Uterus (tissue), 3 donors: ENCODE measurements at regions not wholly inside any gene's neighbourhood (a gene's known extent, or its start where the extent isn't known, plus 50 kb on each side); places are given as distances from the start of the nearest gene placed in this dataset.

ENCODE experiments used
- DNase-seq, 2 donors: peaks; one replicate each; pipeline ENCODE4 v3.0.0-alpha.2; 2019 to 2020
- H3K27ac ChIP-seq, 2 donors: fragments of 200-600 bp; sonication (generic); 1 replicate in 1 of 2; 2 replicates in 1 of 2; pipeline ENCODE4 v1.5.1; 2016 to 2018
- H3K27me3 ChIP-seq, 2 donors: fragments of 200-600 bp; sonication (generic); one replicate each; pipeline ENCODE4 v1.5.1; 2018 to 2019; ENCODE audit warnings: control low read depth in 1 of 2
- H3K36me3 ChIP-seq, 2 donors: fragments of 200-600 bp; sonication (generic); one replicate each; pipeline ENCODE4 v1.5.1; 2019; ENCODE audit warnings: control low read depth in 1 of 2
- H3K4me1 ChIP-seq, 2 donors: fragments of 200-600 bp; sonication (generic); one replicate each; pipeline ENCODE4 v1.5.1; 2018 to 2019; ENCODE audit warnings: control low read depth in 1 of 2
- H3K4me3 ChIP-seq, 2 donors: fragments of 200-600 bp; sonication (generic); 1 replicate in 1 of 2; 2 replicates in 1 of 2; pipeline ENCODE4 v1.5.1; 2018 to 2019; ENCODE audit warnings: mild to moderate bottlenecking in 1 of 2
- H3K9me3 ChIP-seq, 2 donors: fragments of 200-600 bp; sonication (generic); one replicate each; pipeline ENCODE4 v1.5.1; 2019; ENCODE audit warnings: control low read depth in 1 of 2
- POLR2A ChIP-seq, 2 donors: fragments of 450-650 bp; IDR thresholded peaks; one replicate each; pipeline ENCODE4 v1.6.1; 2016; ENCODE audit warnings: antibody characterized with exemption in 2 of 2, mild to moderate bottlenecking in 1 of 2, moderate library complexity in 1 of 2
- intact Hi-C: fragments of 100-400 bp; cut with DNase I; formaldehyde crosslinking; loops from one replicate; pipeline ENCODE4 v1.15.1; 2023; ENCODE audit warnings: low total_unique reads
- TF ChIP-seq, protein P1 (sequence below), 4 experiments: fragments of 200-600 bp in 2 of 4; fragments of 450-650 bp in 2 of 4; sonication (generic) in 2 of 4; IDR thresholded peaks; one replicate each; pipeline ENCODE4 v1.5.1; 2016 to 2019; ENCODE audit warnings: antibody characterized with exemption in 4 of 4, mild to moderate bottlenecking in 2 of 4, moderate library complexity in 1 of 4
- donor health status: DM: yes; HTN: yes; CAD: no.

DNA sequence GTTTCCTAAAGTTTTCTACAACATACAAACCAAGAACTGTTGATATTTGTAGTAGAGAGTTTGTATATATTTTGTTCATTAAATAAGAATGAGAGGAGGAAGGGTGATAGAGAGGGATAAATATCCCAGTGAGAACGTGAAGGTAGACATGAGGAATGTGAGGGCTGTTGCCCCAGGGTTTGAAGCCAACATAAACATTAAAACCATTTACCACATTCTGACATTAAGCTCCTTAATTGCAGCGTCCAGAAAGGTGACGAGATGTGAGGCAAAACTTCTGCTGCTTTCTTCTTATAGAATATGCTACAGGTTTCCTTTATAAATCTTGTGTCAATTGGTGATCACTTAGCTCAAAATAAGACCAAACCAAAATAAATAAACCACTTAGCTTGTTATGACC, 267.8 kb upstream of the CNTN4 start:
- intact Hi-C loops, result no loop called here
- no peak for DNase-seq
- Histone ChIP-seq H3K9me3 (no peaks in the 10 kb centered on the region), H3K36me3 (no peaks in the 10 kb centered on the region), H3K27me3 (no peaks in the 10 kb centered on the region), H3K27ac (no peak overlapping the region), H3K4me1 (no peaks in the 10 kb centered on the region), H3K4me3 (no peak overlapping the region)
- TF ChIP-seq POLR2A (IDR thresholded peaks at IDR 0.05), result no peak
- TF ChIP-seq, protein P1, sequence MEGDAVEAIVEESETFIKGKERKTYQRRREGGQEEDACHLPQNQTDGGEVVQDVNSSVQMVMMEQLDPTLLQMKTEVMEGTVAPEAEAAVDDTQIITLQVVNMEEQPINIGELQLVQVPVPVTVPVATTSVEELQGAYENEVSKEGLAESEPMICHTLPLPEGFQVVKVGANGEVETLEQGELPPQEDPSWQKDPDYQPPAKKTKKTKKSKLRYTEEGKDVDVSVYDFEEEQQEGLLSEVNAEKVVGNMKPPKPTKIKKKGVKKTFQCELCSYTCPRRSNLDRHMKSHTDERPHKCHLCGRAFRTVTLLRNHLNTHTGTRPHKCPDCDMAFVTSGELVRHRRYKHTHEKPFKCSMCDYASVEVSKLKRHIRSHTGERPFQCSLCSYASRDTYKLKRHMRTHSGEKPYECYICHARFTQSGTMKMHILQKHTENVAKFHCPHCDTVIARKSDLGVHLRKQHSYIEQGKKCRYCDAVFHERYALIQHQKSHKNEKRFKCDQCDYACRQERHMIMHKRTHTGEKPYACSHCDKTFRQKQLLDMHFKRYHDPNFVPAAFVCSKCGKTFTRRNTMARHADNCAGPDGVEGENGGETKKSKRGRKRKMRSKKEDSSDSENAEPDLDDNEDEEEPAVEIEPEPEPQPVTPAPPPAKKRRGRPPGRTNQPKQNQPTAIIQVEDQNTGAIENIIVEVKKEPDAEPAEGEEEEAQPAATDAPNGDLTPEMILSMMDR (IDR thresholded peaks at IDR 0.05), result no peak

DNA sequence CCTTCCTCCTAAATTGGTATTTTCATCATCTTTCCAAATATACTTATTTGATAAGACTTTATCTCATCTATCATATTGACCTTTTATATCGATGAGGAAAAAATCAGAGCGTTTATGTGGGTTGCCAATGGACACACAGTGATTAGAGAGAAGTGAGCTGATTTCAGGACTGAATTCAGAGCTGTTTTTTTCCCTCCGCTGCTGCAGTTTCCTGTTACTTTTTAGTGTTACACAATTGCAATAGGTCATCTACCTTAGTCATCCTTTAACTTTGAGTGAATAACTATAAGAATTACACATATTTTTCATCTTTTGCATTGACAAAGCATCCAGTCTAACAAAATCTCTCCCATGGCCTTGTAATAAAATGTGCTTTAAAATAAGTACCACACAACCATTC, 266.3 kb upstream of the CNTN4 start:
- Histone ChIP-seq H3K4me1 (no peaks in the 10 kb centered on the region), H3K4me3 (no peak overlapping the region), H3K27me3 (no peaks in the 10 kb centered on the region), H3K9me3 (no peaks in the 10 kb centered on the region), H3K36me3 (no peaks in the 10 kb centered on the region), H3K27ac (no peak overlapping the region)
- DNase-seq, result no peak
- intact Hi-C loops, result no loop called here
- TF ChIP-seq, protein P1 (IDR thresholded peaks at IDR 0.05), result no peak
- no peak for TF ChIP-seq POLR2A (IDR thresholded peaks at IDR 0.05)

DNA sequence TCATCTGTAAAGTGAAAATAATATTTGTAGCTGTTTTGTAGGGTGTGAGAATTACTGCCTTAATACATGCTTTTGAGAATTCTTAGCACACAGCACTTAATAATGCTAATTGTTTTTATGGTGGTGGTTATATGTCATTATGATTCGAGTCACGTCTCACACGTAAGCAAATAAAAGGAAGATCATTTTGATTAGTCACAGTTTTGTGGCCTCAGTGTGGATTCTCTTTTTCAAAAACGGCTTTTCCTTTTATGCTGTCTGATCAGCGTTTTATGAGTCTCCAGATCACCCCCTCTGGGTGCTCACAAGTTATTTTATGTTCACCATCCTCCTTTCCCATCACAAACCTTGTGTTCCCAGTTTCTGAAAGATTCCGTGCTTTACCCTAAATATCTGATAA, 255.6 kb upstream of the CNTN4 start:
- Histone ChIP-seq H3K36me3 (no peaks in the 10 kb centered on the region), H3K9me3 (no peaks in the 10 kb centered on the region), H3K4me1 (no peaks in the 10 kb centered on the region), H3K27ac (no peak overlapping the region), H3K4me3 (no peak overlapping the region), H3K27me3 (no peaks in the 10 kb centered on the region)
- intact Hi-C loops, result no loop called here
- no peak for TF ChIP-seq POLR2A (IDR thresholded peaks at IDR 0.05)
- TF ChIP-seq, protein P1 (IDR thresholded peaks at IDR 0.05), result no peak
- no peak for DNase-seq

DNA sequence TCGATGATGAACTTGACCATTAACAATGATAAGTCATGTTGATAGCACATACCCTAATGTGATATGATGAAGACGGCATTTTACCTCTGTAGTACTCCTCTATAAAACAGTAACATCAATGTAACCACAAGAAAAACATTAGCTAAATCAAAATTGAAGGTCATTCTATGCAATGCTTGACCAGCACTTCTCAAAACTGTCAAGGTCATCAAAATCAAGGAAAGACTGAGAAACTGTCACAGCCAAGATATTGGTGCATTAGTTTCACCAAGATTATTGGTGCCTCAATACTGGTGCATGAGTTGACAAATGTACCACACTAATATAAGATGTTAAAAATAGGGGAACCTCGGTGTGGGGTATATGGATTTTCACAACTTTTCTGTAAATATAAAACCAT, 251.1 kb upstream of the CNTN4 start:
- DNase-seq, result no peak
- Histone ChIP-seq H3K27me3 (no peaks in the 10 kb centered on the region), H3K4me1 (no peaks in the 10 kb centered on the region), H3K36me3 (no peaks in the 10 kb centered on the region), H3K27ac (no peak overlapping the region), H3K4me3 (no peak overlapping the region), H3K9me3 (no peaks in the 10 kb centered on the region)
- TF ChIP-seq, protein P1 (IDR thresholded peaks at IDR 0.05), result no peak
- TF ChIP-seq POLR2A (IDR thresholded peaks at IDR 0.05), result no peak
- intact Hi-C loops, result no loop called here

DNA sequence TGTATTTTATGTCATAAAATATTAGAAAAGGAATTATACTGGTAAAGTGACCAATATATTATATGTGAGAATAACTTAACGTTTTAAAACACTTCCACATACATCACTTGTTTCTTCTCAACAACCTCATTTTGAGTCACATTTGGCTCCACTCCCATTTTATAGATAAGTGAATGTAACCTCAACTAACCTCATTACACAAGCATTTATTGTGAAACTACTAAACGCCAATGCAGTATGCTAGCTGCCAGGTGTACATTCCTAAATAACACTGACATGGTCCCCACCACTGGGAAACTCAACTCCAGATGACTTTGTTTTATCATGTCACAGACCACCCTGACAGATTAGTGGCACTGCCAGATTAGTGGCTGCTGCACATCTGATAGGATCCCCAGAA, 249.7 kb upstream of the CNTN4 start:
- H3K4me1 ChIP-seq, result no peaks in the 10 kb centered on the region
- intact Hi-C loops, result no loop called here
- no peaks in the 10 kb centered on the region for H3K27me3 ChIP-seq
- H3K9me3 ChIP-seq, result no peaks in the 10 kb centered on the region
- no peaks in the 10 kb centered on the region for H3K36me3 ChIP-seq
- no peak overlapping the region for H3K4me3 ChIP-seq
- H3K27ac ChIP-seq, result no peak overlapping the region
- no peak for TF ChIP-seq POLR2A (IDR thresholded peaks at IDR 0.05)
- TF ChIP-seq, protein P1 (IDR thresholded peaks at IDR 0.05), result no peak
- DNase-seq, result no peak
